ENCODE measurements at regions not wholly inside any gene's neighbourhood (a gene's known extent, or its start where the extent isn't known, plus 50 kb on each side); places are given as distances from the start of the nearest gene placed in this dataset.

GRCh38 chr3:115217678-115218451 lies 70.8 kb upstream of the ZBTB20 start:
- H3K4me3 ChIP-seq (ENCODE audit: low read depth, poor library complexity, severe bottlenecking), result no peak overlapping the region
- TF ChIP-seq POLR2A (IDR thresholded peaks at IDR 0.05), result no peak
- TF ChIP-seq CTCF (IDR thresholded peaks at IDR 0.05), result no peak
- 25 to 33% methylated on average over 7 of the region's 7 CpGs for WGBS, 2 donors
- intact Hi-C loops (cut with DNase I; ENCODE audit: low total_unique reads), result no loop called here
- DNase-seq (ENCODE audit: low spot score in 2 of 2), result no peak

- TF ChIP-seq POLR2A (IDR thresholded peaks at IDR 0.05), result no peak
- TF ChIP-seq CTCF (IDR thresholded peaks at IDR 0.05), result no peak
- no peak for DNase-seq (ENCODE audit: low spot score in 2 of 2)
- no peak overlapping the region for H3K4me3 ChIP-seq (ENCODE audit: low read depth, poor library complexity, severe bottlenecking)
- WGBS, 2 donors, result 50 to 76% methylated on average over 1 of the region's 1 CpG
- intact Hi-C loops (cut with DNase I; ENCODE audit: low total_unique reads), result no loop called here
These were observed 71.8 kb upstream of the ZBTB20 start for GRCh38 chr3:115218859-115219258.

- 82 to 89% methylated on average over 1 of the region's 1 CpG for WGBS, 2 donors
- TF ChIP-seq POLR2A (IDR thresholded peaks at IDR 0.05) (no peak), CTCF (IDR thresholded peaks at IDR 0.05) (no peak)
- DNase-seq (ENCODE audit: low spot score in 2 of 2), result no peak
- no peak overlapping the region for H3K4me3 ChIP-seq (ENCODE audit: low read depth, poor library complexity, severe bottlenecking)
- intact Hi-C loops (cut with DNase I; ENCODE audit: low total_unique reads), result no loop called here
These were observed 77.6 kb upstream of the ZBTB20 start for GRCh38 chr3:115224687-115225086.

- 84 to 90% methylated on average over 1 of the region's 1 CpG for WGBS, 2 donors
- no peak for TF ChIP-seq POLR2A (IDR thresholded peaks at IDR 0.05)
- TF ChIP-seq CTCF (IDR thresholded peaks at IDR 0.05), result no peak
- H3K4me3 ChIP-seq (ENCODE audit: low read depth, poor library complexity, severe bottlenecking), result no peak overlapping the region
- no peak for DNase-seq (ENCODE audit: low spot score in 2 of 2)
- intact Hi-C loops (cut with DNase I; ENCODE audit: low total_unique reads), result no loop called here
These were observed 79.9 kb upstream of the ZBTB20 start for GRCh38 chr3:115226844-115227445.

GRCh38 chr3:115227461-115227860 lies 80.4 kb upstream of the ZBTB20 start:
- no peak overlapping the region for H3K4me3 ChIP-seq (ENCODE audit: low read depth, poor library complexity, severe bottlenecking)
- TF ChIP-seq POLR2A (IDR thresholded peaks at IDR 0.05) (no peak), CTCF (IDR thresholded peaks at IDR 0.05) (no peak)
- intact Hi-C loops (cut with DNase I; ENCODE audit: low total_unique reads), result no loop called here
- no peak for DNase-seq (ENCODE audit: low spot score in 2 of 2)
- WGBS, 2 donors, result 66 to 68% methylated on average over 1 of the region's 1 CpG
